Hepatocyte (in vitro differentiated cells): ENCODE measurements at regions not wholly inside any gene's neighbourhood (a gene's known extent, or its start where the extent isn't known, plus 50 kb on each side); places are given as distances from the start of the nearest gene placed in this dataset.
"Not testable (repeated sequence)": the region's sequence is repeated elsewhere in the genome, so short reads cannot be mapped to it uniquely, and the experiment has no call there.

ENCODE experiments used
- DNase-seq: peaks from one replicate; pipeline ENCODE4 v3.0.0-alpha.2; 2016; ENCODE audit warnings: low spot score
- H2AFZ ChIP-seq: fragments of 200-600 bp; sonication (generic); 2 replicates; pipeline ENCODE4 v1.6.0; 2016; ENCODE audit warnings: antibody characterized with exemption, mild to moderate bottlenecking
- H3K27ac ChIP-seq: fragments of 200-600 bp; sonication (generic); 2 replicates; pipeline ENCODE4 v1.5.1; 2016; ENCODE audit warnings: mild to moderate bottlenecking
- H3K27me3 ChIP-seq: fragments of 200-600 bp; sonication (generic); 2 replicates; pipeline ENCODE4 v1.6.1; 2016
- H3K36me3 ChIP-seq: fragments of 200-600 bp; sonication (generic); replicated peaks from 2 replicates; pipeline ENCODE4 v1.5.1; 2016; ENCODE audit warnings: low read depth; ENCODE audit not compliant: insufficient read depth
- H3K4me1 ChIP-seq: fragments of 200-600 bp; sonication (generic); 2 replicates; pipeline ENCODE4 v1.5.1; 2016; ENCODE audit warnings: mild to moderate bottlenecking, moderate library complexity; ENCODE audit not compliant: insufficient read depth
- H3K4me2 ChIP-seq: fragments of 200-600 bp; sonication (generic); 2 replicates; pipeline ENCODE4 v1.6.0; 2016
- H3K4me3 ChIP-seq: fragments of 200-600 bp; sonication (generic); 2 replicates; pipeline ENCODE4 v1.5.1; 2016; ENCODE audit warnings: mild to moderate bottlenecking
- H3K79me2 ChIP-seq: fragments of 200-600 bp; sonication (generic); 2 replicates; pipeline ENCODE4 v1.6.0; 2017; ENCODE audit warnings: mild to moderate bottlenecking
- H3K9me2 ChIP-seq: fragments of 200-600 bp; sonication (generic); replicated peaks from 2 replicates; pipeline ENCODE4 v1.6.0; 2017; ENCODE audit warnings: mild to moderate bottlenecking; ENCODE audit not compliant: insufficient read depth
- H3K9me3 ChIP-seq: fragments of 200-600 bp; sonication (generic); 2 replicates; pipeline ENCODE4 v1.5.1; 2016; ENCODE audit warnings: low read depth, mild to moderate bottlenecking
- H4K20me1 ChIP-seq: fragments of 200-600 bp; sonication (generic); 2 replicates; pipeline ENCODE4 v1.6.0; 2016; ENCODE audit warnings: mild to moderate bottlenecking; ENCODE audit not compliant: insufficient read depth, poor library complexity, severe bottlenecking
- EZH2 ChIP-seq: fragments of 200-600 bp; sonication (generic); IDR thresholded peaks from 2 replicates; pipeline ENCODE4 v1.6.1; 2016; ENCODE audit warnings: antibody characterized with exemption, mild to moderate bottlenecking, borderline replicate concordance
- EZH2phosphoT487 ChIP-seq: fragments of 200-600 bp; sonication (generic); IDR thresholded peaks from one replicate; pipeline ENCODE4 v1.6.1; 2018; ENCODE audit warnings: antibody characterized with exemption, mild to moderate bottlenecking, low read depth, moderate library complexity; ENCODE audit not compliant: unreplicated experiment, severe bottlenecking
- WGBS: methylation state at CpG from one replicate; pipeline ENCODE4 v1.1.6; 2016; ENCODE audit warnings: low lambda C conversion rate; ENCODE audit errors: missing lambda C conversion rate; 5-methylcytosine and 5-hydroxymethylcytosine counted together
- TF ChIP-seq, protein P1 (sequence below): fragments of 200-600 bp; sonication (generic); IDR thresholded peaks from 2 replicates; pipeline ENCODE4 v1.5.1; 2016; ENCODE audit warnings: antibody characterized with exemption, mild to moderate bottlenecking; ENCODE audit not compliant: poor library complexity

DNA sequence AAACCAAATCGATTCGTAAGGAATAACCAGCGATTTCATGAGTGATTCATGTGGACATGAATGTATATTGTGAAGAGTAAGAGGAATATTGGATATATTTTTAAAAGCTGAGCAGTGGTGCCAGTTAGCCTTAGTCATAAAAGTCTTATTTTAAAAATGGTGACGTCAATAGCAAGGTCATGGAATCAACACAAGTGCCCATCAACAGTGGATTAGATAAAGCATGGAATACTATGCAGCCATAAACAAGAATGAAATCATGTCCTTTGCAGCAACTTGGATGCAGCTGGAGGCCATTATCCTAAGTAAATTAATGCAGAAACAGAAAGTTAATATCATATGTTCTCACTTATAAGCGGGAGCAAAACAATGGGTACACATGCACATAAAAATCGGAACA, 89.0 kb upstream of the STOX2 start:
- Histone ChIP-seq H3K4me1 (no peaks in the 10 kb centered on the region), H3K9me3 (no peaks in the 10 kb centered on the region), H3K27me3 (no peaks in the 10 kb centered on the region), H3K9me2 (no peaks in the 10 kb centered on the region), H3K79me2 (peaks cover 3% of the 10 kb centered on the region), H3K4me2 (no peak overlapping the region), H3K27ac (no peak overlapping the region), H2AFZ (no peak overlapping the region), H4K20me1 (no peaks in the 10 kb centered on the region), H3K4me3 (no peak overlapping the region), H3K36me3 (no peaks in the 10 kb centered on the region)
- DNase-seq = no peak
- WGBS = 97% methylated on average over 6 of the region's 6 CpGs
- TF ChIP-seq, protein P1, sequence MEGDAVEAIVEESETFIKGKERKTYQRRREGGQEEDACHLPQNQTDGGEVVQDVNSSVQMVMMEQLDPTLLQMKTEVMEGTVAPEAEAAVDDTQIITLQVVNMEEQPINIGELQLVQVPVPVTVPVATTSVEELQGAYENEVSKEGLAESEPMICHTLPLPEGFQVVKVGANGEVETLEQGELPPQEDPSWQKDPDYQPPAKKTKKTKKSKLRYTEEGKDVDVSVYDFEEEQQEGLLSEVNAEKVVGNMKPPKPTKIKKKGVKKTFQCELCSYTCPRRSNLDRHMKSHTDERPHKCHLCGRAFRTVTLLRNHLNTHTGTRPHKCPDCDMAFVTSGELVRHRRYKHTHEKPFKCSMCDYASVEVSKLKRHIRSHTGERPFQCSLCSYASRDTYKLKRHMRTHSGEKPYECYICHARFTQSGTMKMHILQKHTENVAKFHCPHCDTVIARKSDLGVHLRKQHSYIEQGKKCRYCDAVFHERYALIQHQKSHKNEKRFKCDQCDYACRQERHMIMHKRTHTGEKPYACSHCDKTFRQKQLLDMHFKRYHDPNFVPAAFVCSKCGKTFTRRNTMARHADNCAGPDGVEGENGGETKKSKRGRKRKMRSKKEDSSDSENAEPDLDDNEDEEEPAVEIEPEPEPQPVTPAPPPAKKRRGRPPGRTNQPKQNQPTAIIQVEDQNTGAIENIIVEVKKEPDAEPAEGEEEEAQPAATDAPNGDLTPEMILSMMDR = no peak
- TF ChIP-seq EZH2phosphoT487 (no peak), EZH2 (no peak)

DNA sequence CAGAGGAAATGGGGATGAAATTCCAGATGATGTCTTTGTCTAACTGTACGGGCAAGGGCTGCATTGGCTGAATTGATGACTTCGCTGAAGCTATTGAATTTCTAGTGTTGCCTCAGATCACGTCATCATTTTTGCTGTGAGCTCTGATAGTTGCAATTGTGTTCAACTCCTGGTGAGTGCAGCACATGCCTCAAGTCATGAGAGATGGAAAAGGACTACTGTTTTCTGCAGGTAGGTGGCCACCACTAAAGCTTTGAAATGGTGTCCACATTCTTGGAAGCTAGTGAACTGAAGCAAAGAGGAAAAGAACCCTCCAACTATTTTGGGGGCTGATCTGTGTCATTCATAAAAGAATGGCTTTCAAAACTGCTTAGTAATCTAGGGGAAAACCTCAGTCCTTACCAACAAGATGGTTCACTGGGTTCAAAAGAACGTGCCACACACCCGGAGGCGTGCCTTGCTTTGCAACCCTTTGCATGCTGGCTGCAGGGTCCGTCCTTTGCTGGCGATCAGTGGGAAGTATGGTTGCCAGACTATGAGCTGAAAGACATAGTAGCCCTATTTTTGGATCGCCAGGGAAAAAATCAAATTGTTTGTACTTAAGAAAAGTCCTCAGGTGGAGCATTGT, 88.1 kb upstream of the STOX2 start:
- H3K27ac ChIP-seq = no peak overlapping the region
- no peaks in the 10 kb centered on the region for H3K9me2 ChIP-seq
- no peak for DNase-seq
- H3K4me3 ChIP-seq = no peak overlapping the region
- no peaks in the 10 kb centered on the region for H3K9me3 ChIP-seq
- H2AFZ ChIP-seq = no peak overlapping the region
- peaks cover 3% of the 10 kb centered on the region for H3K79me2 ChIP-seq
- no peaks in the 10 kb centered on the region for H3K27me3 ChIP-seq
- 93% methylated on average over 9 of the region's 9 CpGs for WGBS
- H4K20me1 ChIP-seq = no peaks in the 10 kb centered on the region
- no peak overlapping the region for H3K4me2 ChIP-seq
- no peaks in the 10 kb centered on the region for H3K4me1 ChIP-seq
- no peaks in the 10 kb centered on the region for H3K36me3 ChIP-seq
- TF ChIP-seq EZH2phosphoT487 = no peak
- no peak for TF ChIP-seq EZH2
- TF ChIP-seq, protein P1 = no peak

DNA sequence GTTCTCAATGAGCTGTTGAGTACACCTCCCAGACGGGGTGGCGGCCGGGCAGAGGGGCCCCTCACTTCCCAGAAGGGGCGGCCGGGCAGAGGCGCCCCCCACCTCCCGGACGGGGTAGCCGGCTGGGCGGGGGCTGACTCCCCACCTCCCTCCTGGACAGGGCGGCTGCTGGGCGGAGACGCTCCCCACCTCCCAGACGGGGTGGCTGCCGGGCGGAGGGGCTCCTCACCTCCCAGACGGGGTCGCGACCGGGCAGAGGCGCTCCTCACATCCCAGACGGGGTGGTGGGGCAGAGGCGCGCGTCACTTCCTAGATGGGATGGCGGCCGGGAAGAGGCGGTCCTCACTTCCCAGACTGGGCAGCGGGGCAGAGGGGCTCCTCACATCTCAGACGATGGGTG, 86.5 kb upstream of the STOX2 start:
- DNase-seq, H3K9me2 ChIP-seq: not testable (repeated sequence)
- 97% methylated on average over 16 of the region's 30 CpGs for WGBS

DNA sequence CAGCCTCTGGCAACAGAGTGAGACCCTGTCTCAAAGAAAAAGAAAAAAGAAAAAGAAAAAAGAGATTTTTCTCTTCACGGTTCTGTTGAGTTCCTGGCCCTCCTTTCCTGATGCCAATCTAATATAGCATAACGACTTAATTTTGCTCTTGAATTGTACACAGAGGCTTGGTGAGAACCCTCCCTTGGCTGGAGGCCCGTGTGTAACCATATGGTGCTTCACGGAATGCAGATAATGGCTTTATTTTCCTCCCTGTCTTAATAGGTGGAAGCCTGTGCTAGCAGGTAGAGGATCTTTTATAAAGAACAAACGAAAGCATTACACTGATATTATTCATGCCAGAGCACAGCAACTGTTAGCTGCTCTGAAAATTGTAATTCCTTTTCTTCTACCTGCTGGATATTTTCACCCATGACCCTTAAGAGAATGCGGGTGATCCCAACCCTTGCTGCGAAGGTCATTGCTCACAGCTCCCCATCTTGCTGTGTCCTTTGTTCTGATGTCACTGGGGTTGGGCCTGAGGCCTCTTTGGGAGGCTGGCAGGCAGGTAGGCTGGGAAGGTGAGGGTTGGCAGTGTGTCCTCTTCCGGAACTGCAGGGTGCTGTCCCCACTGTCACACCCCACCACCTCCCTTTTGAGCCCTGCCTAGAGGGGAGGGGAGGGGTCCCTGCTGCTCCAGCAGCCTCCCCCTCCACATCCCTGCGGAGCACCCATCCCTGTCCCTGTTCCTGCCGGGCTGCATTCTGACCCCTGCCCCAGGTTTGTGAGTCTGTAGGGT, 83.8 kb upstream of the STOX2 start:
- Histone ChIP-seq H3K9me3 (no peaks in the 10 kb centered on the region), H3K4me2 (no peak overlapping the region), H3K9me2 (no peaks in the 10 kb centered on the region), H4K20me1 (no peaks in the 10 kb centered on the region), H3K27me3 (no peaks in the 10 kb centered on the region), H2AFZ (no peak overlapping the region), H3K4me3 (no peak overlapping the region), H3K79me2 (no peaks in the 10 kb centered on the region), H3K4me1 (peaks cover 9% of the 10 kb centered on the region), H3K27ac (no peak overlapping the region), H3K36me3 (no peaks in the 10 kb centered on the region)
- DNase-seq = no peak
- no peak for TF ChIP-seq EZH2phosphoT487
- TF ChIP-seq EZH2 = no peak
- TF ChIP-seq, protein P1 = no peak
- 90% methylated on average over 10 of the region's 10 CpGs for WGBS

More for the DNA sequence above, 86.5 kb upstream of the STOX2 start:
- H3K27me3 ChIP-seq, H2AFZ ChIP-seq, H3K4me2 ChIP-seq, H3K4me3 ChIP-seq, H3K27ac ChIP-seq, H3K9me3 ChIP-seq, H4K20me1 ChIP-seq, H3K79me2 ChIP-seq, H3K36me3 ChIP-seq, H3K4me1 ChIP-seq: not testable (repeated sequence)
